Keratinocyte (primary cell): ENCODE measurements at regions not wholly inside any gene's neighbourhood (a gene's known extent, or its start where the extent isn't known, plus 50 kb on each side); places are given as distances from the start of the nearest gene placed in this dataset.

Experiments
- DNase-seq: peaks from one replicate; pipeline ENCODE4 v3.0.0-alpha.2; 2011; ENCODE audit warnings: low read depth, missing footprints, low spot score
- FAIRE-seq: peaks from 2 replicates; lab custom pipeline; 2011; peaks lifted over from hg19 to GRCh38; lab: Jason Lieb, UNC
- H2AFZ ChIP-seq: 2 replicates; pipeline ENCODE4 v1.6.0; 2012; ENCODE audit warnings: low read length, control low read depth, inconsistent platforms; ENCODE audit not compliant: control insufficient read depth
- H3K27ac ChIP-seq: 2 replicates; pipeline ENCODE4 v1.5.1; 2011; ENCODE audit warnings: low read length; ENCODE audit not compliant: control insufficient read depth, insufficient read depth
- H3K27me3 ChIP-seq: 3 replicates; pipeline ENCODE4 v1.6.0; 2011; ENCODE audit warnings: low read length; ENCODE audit not compliant: control insufficient read depth, insufficient read depth; ENCODE audit errors: extremely low read depth
- H3K36me3 ChIP-seq, 2 experiments: 2 replicates in 1 of 2; 3 replicates in 1 of 2; pipeline ENCODE4 v1.5.1; 2011; ENCODE audit warnings: low read length in 2 of 2, mild to moderate bottlenecking in 1 of 2; ENCODE audit not compliant: control insufficient read depth in 2 of 2, insufficient read depth in 2 of 2; ENCODE audit errors: extremely low read depth in 1 of 2
- H3K4me1 ChIP-seq: 3 replicates; pipeline ENCODE4 v1.5.1; 2011; ENCODE audit warnings: low read length; ENCODE audit not compliant: control insufficient read depth, insufficient read depth; ENCODE audit errors: extremely low read depth
- H3K4me2 ChIP-seq: 3 replicates; pipeline ENCODE4 v1.6.0; 2011; ENCODE audit warnings: low read depth, low read length; ENCODE audit not compliant: control insufficient read depth, insufficient read depth; ENCODE audit errors: extremely low read depth
- H3K4me3 ChIP-seq, 3 experiments: fragments of 200-600 bp in 1 of 3; sonication (generic) in 1 of 3; 2 replicates in 2 of 3; 3 replicates in 1 of 3; pipeline ENCODE4 v1.5.1; 2011 to 2016; ENCODE audit warnings: low read length in 3 of 3, mild to moderate bottlenecking in 3 of 3, control low read depth in 2 of 3, inconsistent platforms in 1 of 3, low read depth in 1 of 3, mixed read lengths in 1 of 3, mixed run types in 1 of 3, moderate library complexity in 1 of 3; ENCODE audit not compliant: control insufficient read depth in 2 of 3, insufficient read depth in 2 of 3; ENCODE audit errors: extremely low read depth in 1 of 3
- H3K79me2 ChIP-seq: 2 replicates; pipeline ENCODE4 v1.6.0; 2012; ENCODE audit warnings: low read length; ENCODE audit not compliant: control insufficient read depth, insufficient read depth
- H3K9ac ChIP-seq: 3 replicates; pipeline ENCODE4 v1.6.0; 2011; ENCODE audit warnings: low read length; ENCODE audit not compliant: control insufficient read depth, insufficient read depth; ENCODE audit errors: extremely low read depth
- H3K9me1 ChIP-seq: 3 replicates; pipeline ENCODE4 v1.6.0; 2011; ENCODE audit warnings: low read length; ENCODE audit not compliant: control insufficient read depth, insufficient read depth; ENCODE audit errors: extremely low read depth
- H3K9me3 ChIP-seq: 2 replicates; pipeline ENCODE4 v1.5.1; 2012; ENCODE audit warnings: low read depth, low read length; ENCODE audit not compliant: control insufficient read depth
- H4K20me1 ChIP-seq: 3 replicates; pipeline ENCODE4 v1.6.0; 2011; ENCODE audit warnings: low read length; ENCODE audit not compliant: control insufficient read depth, insufficient read depth; ENCODE audit errors: extremely low read depth
- EZH2 ChIP-seq: IDR thresholded peaks from one replicate; pipeline ENCODE4 v1.6.1; 2012; ENCODE audit warnings: inconsistent platforms, mild to moderate bottlenecking, low read length, moderate library complexity
- dilution Hi-C: fragments of 300-500 bp; cut with MboI; formaldehyde crosslinking; loops from one replicate; pipeline ENCODE4 v1.7.0; 2020; ENCODE audit warnings: low sequenced_read_pairs; ENCODE audit not compliant: extremely low pct_ligation_motif_present
- TF ChIP-seq, protein P1 (sequence below), 3 experiments: IDR thresholded peaks in 1 of 3; conservative IDR thresholded peaks in 1 of 3; optimal IDR thresholded peaks in 1 of 3; 2 replicates in 2 of 3; 3 replicates in 1 of 3; pipeline versions ENCODE3 to v1.5.1; 2011; ENCODE audit warnings: low read length in 3 of 3, mild to moderate bottlenecking in 3 of 3, moderate library complexity in 2 of 3, control low read depth in 1 of 3, inconsistent platforms in 1 of 3; ENCODE audit not compliant: insufficient read depth in 2 of 3; ENCODE audit errors: extremely low read depth in 1 of 3

DNA sequence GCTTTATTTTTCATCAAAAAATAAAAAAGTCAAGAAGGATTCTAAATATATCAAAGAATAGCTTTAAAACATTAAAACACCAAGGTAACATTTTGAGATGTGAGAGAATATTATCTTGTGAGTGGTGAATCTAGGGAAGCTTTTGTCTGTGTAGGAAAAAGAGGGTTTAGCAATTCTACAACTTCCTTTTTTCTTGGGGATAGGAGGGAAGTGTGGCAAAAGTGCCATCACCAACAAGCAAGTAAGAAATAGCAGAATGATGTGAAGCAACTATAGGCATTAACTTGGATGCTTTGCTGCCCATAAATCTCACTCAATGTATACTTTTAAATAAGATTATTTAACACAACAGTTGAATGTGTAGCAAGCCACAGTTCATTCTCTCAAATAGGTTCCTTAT is 57.8 kb upstream of the SUCLG2 start:
- no peaks in the 10 kb centered on the region for H3K9me3 ChIP-seq
- no peak overlapping the region for H3K27ac ChIP-seq
- dilution Hi-C loops: no loop called here
- no peak for TF ChIP-seq EZH2
- TF ChIP-seq, protein P1, sequence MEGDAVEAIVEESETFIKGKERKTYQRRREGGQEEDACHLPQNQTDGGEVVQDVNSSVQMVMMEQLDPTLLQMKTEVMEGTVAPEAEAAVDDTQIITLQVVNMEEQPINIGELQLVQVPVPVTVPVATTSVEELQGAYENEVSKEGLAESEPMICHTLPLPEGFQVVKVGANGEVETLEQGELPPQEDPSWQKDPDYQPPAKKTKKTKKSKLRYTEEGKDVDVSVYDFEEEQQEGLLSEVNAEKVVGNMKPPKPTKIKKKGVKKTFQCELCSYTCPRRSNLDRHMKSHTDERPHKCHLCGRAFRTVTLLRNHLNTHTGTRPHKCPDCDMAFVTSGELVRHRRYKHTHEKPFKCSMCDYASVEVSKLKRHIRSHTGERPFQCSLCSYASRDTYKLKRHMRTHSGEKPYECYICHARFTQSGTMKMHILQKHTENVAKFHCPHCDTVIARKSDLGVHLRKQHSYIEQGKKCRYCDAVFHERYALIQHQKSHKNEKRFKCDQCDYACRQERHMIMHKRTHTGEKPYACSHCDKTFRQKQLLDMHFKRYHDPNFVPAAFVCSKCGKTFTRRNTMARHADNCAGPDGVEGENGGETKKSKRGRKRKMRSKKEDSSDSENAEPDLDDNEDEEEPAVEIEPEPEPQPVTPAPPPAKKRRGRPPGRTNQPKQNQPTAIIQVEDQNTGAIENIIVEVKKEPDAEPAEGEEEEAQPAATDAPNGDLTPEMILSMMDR (optimal IDR thresholded peaks at IDR 0.05 in 1 of 3, IDR thresholded peaks at IDR 0.05 in 1 of 3, conservative IDR thresholded peaks at IDR 0.05 in 1 of 3; ENCODE audit: extremely low read depth in 1 of 3, insufficient read depth in 2 of 3, low read length in 3 of 3): no peak
- H3K4me2 ChIP-seq: no peak overlapping the region
- H3K9me1 ChIP-seq: no peaks in the 10 kb centered on the region
- H2AFZ ChIP-seq: no peak overlapping the region
- no peaks in the 10 kb centered on the region for H4K20me1 ChIP-seq
- no peaks in the 10 kb centered on the region for H3K36me3 ChIP-seq
- no peaks in the 10 kb centered on the region for H3K79me2 ChIP-seq
- H3K9ac ChIP-seq: no peak overlapping the region
- H3K27me3 ChIP-seq: no peaks in the 10 kb centered on the region
- no peak for DNase-seq
- no peaks in the 10 kb centered on the region for H3K4me1 ChIP-seq
- FAIRE-seq: no peak
- H3K4me3 ChIP-seq: no peak overlapping the region

DNA sequence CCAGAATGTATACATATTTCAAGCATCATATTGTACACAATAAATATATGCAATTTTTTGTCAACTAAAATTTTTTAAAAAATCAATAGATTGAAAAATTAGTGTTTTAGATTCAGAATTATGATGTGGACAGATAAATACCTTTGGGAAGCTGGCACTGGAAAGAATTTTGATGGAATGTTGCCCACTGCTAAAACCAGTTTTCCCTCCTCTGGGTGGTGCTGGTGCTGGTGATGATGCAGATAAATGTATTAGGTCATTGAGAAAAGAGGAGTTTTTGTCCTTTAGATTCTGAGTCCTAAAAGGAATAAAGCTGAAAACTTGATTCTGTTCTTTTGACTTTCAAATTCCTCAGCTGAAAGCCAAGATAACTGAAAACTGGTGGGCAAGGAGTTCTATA is 56.0 kb upstream of the SUCLG2 start:
- FAIRE-seq: no peak
- Histone ChIP-seq H3K4me3 (no peak overlapping the region), H4K20me1 (no peaks in the 10 kb centered on the region), H3K36me3 (no peaks in the 10 kb centered on the region), H3K4me2 (no peak overlapping the region), H3K27me3 (no peaks in the 10 kb centered on the region), H3K4me1 (no peaks in the 10 kb centered on the region), H3K9ac (no peak overlapping the region), H3K9me3 (no peaks in the 10 kb centered on the region), H2AFZ (no peak overlapping the region), H3K9me1 (no peaks in the 10 kb centered on the region), H3K79me2 (no peaks in the 10 kb centered on the region), H3K27ac (no peak overlapping the region)
- TF ChIP-seq EZH2: no peak
- TF ChIP-seq, protein P1 (optimal IDR thresholded peaks at IDR 0.05 in 1 of 3, IDR thresholded peaks at IDR 0.05 in 1 of 3, conservative IDR thresholded peaks at IDR 0.05 in 1 of 3; ENCODE audit: extremely low read depth in 1 of 3, insufficient read depth in 2 of 3, low read length in 3 of 3): no peak
- dilution Hi-C loops: no loop called here
- no peak for DNase-seq
